ENCODE measurements at regions not wholly inside any gene's neighbourhood (a gene's known extent, or its start where the extent isn't known, plus 50 kb on each side); places are given as distances from the start of the nearest gene placed in this dataset.

DNA sequence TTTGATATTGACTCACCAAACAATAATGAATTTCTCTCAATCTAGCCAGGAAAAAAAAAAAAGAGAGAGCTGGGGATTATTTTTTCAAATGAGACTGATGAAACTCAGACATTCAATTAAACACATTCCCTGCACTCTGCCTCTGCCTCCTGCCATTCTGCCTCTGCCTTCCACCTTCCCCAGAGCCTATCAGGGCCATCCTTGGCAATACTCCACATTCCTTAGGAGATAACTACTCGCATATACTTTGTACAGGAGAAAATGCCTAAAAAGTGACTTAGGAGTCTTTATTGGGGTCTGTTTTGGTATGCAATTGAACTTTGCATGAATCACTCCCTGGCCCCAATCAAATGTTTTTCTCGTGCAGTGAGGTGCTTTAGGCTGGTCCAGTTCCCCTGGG is 246.6 kb upstream of the PLET1 start:
- DNase-seq (ENCODE audit: low read depth): no peak
- H3K4me3 ChIP-seq (ENCODE audit: control insufficient read depth, low read depth, low read length): no peak overlapping the region
- TF ChIP-seq, protein P1, sequence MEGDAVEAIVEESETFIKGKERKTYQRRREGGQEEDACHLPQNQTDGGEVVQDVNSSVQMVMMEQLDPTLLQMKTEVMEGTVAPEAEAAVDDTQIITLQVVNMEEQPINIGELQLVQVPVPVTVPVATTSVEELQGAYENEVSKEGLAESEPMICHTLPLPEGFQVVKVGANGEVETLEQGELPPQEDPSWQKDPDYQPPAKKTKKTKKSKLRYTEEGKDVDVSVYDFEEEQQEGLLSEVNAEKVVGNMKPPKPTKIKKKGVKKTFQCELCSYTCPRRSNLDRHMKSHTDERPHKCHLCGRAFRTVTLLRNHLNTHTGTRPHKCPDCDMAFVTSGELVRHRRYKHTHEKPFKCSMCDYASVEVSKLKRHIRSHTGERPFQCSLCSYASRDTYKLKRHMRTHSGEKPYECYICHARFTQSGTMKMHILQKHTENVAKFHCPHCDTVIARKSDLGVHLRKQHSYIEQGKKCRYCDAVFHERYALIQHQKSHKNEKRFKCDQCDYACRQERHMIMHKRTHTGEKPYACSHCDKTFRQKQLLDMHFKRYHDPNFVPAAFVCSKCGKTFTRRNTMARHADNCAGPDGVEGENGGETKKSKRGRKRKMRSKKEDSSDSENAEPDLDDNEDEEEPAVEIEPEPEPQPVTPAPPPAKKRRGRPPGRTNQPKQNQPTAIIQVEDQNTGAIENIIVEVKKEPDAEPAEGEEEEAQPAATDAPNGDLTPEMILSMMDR (conservative IDR thresholded peaks at IDR 0.05; ENCODE audit: control insufficient read depth, insufficient read depth, low read depth, low read length): no peak

DNA sequence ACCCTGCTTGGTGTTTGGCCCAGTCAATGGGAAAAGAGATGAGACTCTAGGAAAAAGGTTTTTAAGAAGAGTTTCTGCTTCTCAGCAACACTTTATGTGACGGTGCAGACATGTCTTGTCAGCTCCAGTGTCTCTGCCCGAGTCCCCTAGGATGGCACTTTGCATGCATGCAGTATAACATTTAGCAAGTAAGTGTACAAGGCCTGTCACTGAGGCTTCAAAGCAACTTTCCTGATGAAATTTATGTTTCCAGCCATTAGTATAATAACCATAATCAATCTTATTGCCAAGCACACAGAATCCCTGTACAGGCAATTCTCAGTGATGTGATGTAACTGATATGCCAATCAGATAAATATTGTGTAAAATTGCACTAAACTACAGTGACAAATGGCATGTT is 248.1 kb upstream of the PLET1 start:
- no peak overlapping the region for H3K4me3 ChIP-seq (ENCODE audit: control insufficient read depth, low read depth, low read length)
- TF ChIP-seq, protein P1 (conservative IDR thresholded peaks at IDR 0.05; ENCODE audit: control insufficient read depth, insufficient read depth, low read depth, low read length): no peak
- no peak for DNase-seq (ENCODE audit: low read depth)

DNA sequence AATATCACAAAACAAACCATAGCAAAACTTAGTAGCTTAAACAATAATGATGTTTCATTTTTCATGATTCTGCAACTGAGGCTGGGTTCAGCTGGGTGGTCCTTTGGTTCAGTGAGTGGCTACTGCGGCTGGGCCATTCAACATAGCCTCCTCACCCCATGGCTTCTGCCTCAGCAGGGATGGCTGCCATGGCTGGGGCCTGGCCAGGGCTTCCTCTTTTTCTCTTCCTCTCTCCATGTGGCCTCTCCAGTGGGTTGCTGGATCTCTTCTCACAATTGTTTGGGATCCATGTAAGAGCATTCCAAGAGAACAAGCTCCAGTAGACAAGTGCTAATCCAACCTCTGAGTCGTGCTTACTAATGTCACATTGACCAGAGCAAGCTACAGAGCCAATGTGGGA is 248.6 kb upstream of the PLET1 start:
- no peak overlapping the region for H3K4me3 ChIP-seq (ENCODE audit: control insufficient read depth, low read depth, low read length)
- DNase-seq (ENCODE audit: low read depth): no peak
- TF ChIP-seq, protein P1 (conservative IDR thresholded peaks at IDR 0.05; ENCODE audit: control insufficient read depth, insufficient read depth, low read depth, low read length): no peak

DNA sequence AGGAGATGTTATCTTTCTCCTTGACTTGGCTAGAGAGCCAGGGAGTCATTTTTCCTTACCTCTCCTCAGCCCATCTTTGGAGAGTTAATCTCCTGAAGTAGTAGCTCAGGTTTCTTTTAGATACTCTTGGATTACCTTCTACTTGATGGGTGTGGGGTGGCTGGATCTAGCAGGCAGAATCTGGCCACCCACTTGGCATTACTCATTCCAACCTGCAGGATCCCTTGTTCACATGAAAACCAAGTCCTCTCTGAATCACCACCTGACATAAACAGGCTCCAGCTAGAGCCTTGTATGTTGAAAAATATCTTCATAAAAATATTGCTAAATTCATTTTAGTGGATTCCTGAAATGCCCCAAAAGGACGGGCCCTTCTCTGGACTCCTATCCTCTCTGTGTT is 250.6 kb upstream of the PLET1 start:
- no peak overlapping the region for H3K4me3 ChIP-seq (ENCODE audit: control insufficient read depth, low read depth, low read length)
- TF ChIP-seq, protein P1 (conservative IDR thresholded peaks at IDR 0.05; ENCODE audit: control insufficient read depth, insufficient read depth, low read depth, low read length): no peak
- DNase-seq (ENCODE audit: low read depth): no peak

DNA sequence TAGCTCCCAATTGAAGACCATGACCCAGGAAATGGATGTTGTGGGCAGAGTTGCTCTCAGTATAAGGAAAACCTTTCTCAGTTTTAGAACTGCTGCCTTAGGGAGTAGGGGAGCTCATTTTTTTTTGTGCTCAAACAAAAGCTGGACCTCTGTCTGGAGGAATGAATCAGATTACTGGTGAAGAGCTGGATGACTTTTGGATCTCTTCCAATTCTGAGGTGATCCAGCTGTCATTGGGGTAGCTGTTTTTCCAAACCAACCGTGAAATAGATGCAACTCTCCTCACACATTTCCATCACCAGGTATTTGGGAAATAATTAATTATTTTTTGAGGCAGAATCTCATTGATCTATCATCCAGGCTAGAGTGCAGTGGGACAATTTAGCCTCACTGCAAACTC is 251.3 kb upstream of the PLET1 start:
- no peak for DNase-seq (ENCODE audit: low read depth)
- TF ChIP-seq, protein P1 (conservative IDR thresholded peaks at IDR 0.05; ENCODE audit: control insufficient read depth, insufficient read depth, low read depth, low read length): no peak
- no peak overlapping the region for H3K4me3 ChIP-seq (ENCODE audit: control insufficient read depth, low read depth, low read length)

DNA sequence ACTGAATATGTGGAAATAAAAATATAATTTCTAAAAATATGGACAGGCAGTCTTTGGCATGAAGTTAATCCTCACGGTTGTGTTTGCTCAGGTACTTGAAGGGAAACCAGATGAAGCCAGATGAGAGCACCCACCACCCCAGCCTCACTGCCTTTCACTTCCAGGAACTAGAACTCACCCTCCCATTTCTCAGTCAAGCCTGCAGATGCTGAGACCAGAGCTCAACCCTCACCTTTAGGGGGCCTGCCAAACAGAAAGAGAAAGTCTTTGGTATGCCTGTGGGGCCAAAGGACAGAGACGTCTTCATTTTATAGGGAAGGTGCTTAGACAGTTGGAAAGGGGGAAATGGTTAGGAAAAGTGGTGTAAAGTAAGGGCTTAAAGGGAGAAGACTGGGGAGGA is 252.8 kb upstream of the PLET1 start:
- no peak overlapping the region for H3K4me3 ChIP-seq (ENCODE audit: control insufficient read depth, low read depth, low read length)
- DNase-seq (ENCODE audit: low read depth): no peak
- TF ChIP-seq, protein P1 (conservative IDR thresholded peaks at IDR 0.05; ENCODE audit: control insufficient read depth, insufficient read depth, low read depth, low read length): no peak
